ENCODE measurements at regions not wholly inside any gene's neighbourhood (a gene's known extent, or its start where the extent isn't known, plus 50 kb on each side); places are given as distances from the start of the nearest gene placed in this dataset.

DNA sequence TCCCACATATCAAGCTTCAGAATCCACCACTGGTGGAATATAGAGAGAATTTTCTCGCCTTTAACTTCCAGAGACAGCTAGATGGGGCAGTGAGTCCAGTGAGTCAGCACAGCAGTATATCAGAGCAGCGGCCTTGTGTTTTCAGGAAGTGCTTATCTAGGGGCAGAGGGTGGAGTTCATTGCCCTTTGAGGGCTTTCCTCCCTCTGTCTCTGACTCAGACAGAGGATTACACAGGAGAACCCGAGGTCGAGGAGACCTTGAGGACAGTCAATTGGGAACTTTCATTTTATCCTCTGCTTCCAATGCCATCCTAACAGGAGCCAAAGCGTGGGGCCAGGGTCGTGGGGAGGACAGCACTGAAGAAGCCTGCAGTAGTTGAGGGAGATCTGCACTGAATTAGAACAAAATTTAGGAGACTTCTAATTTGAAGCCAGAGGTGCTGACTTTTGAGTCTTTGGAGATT, 109.6 kb upstream of the UMPS start:
- TF ChIP-seq, protein P1, sequence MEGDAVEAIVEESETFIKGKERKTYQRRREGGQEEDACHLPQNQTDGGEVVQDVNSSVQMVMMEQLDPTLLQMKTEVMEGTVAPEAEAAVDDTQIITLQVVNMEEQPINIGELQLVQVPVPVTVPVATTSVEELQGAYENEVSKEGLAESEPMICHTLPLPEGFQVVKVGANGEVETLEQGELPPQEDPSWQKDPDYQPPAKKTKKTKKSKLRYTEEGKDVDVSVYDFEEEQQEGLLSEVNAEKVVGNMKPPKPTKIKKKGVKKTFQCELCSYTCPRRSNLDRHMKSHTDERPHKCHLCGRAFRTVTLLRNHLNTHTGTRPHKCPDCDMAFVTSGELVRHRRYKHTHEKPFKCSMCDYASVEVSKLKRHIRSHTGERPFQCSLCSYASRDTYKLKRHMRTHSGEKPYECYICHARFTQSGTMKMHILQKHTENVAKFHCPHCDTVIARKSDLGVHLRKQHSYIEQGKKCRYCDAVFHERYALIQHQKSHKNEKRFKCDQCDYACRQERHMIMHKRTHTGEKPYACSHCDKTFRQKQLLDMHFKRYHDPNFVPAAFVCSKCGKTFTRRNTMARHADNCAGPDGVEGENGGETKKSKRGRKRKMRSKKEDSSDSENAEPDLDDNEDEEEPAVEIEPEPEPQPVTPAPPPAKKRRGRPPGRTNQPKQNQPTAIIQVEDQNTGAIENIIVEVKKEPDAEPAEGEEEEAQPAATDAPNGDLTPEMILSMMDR (IDR thresholded peaks at IDR 0.05), result no peak
- no peak for TF ChIP-seq POLR2A (IDR thresholded peaks at IDR 0.05)

Data from thyroid gland (tissue), 4 donors.